DND-41 (cell line): ENCODE measurements at regions not wholly inside any gene's neighbourhood (a gene's known extent, or its start where the extent isn't known, plus 50 kb on each side); places are given as distances from the start of the nearest gene placed in this dataset.

Source experiments
- EZH2 ChIP-seq: IDR thresholded peaks from 3 replicates; pipeline ENCODE4 v1.6.1; 2012; ENCODE audit warnings: borderline replicate concordance, low read depth, mild to moderate bottlenecking, moderate library complexity, low read length, inconsistent platforms; ENCODE audit not compliant: severe bottlenecking
- TF ChIP-seq, protein P1 (sequence below): IDR thresholded peaks from 2 replicates; pipeline ENCODE4 v1.5.1; 2012; ENCODE audit warnings: borderline replicate concordance, low read length, moderate library complexity, mild to moderate bottlenecking; ENCODE audit not compliant: poor library complexity, severe bottlenecking; ENCODE audit errors: extremely low read depth

DNA sequence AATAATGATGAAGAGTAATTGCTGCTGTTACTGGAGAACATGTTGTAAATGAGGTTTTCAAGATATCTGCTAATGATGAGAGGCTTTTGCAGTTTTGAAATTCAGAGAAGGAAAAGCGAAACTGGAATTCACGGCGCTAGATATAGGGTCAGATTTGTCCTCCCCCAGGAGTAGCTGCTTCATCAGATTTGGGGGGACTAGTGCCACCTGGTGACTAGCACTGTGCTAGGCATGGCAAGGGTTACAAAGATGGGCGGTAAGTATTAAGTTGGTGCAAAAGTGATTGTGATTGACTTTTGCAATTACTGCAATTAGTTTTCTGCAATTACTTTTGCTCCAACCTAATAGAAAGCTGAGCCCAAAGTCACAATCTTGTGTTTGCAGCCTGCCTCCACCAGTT, 879.9 kb upstream of the TENM4 start:
- TF ChIP-seq EZH2, result no peak
- TF ChIP-seq, protein P1, sequence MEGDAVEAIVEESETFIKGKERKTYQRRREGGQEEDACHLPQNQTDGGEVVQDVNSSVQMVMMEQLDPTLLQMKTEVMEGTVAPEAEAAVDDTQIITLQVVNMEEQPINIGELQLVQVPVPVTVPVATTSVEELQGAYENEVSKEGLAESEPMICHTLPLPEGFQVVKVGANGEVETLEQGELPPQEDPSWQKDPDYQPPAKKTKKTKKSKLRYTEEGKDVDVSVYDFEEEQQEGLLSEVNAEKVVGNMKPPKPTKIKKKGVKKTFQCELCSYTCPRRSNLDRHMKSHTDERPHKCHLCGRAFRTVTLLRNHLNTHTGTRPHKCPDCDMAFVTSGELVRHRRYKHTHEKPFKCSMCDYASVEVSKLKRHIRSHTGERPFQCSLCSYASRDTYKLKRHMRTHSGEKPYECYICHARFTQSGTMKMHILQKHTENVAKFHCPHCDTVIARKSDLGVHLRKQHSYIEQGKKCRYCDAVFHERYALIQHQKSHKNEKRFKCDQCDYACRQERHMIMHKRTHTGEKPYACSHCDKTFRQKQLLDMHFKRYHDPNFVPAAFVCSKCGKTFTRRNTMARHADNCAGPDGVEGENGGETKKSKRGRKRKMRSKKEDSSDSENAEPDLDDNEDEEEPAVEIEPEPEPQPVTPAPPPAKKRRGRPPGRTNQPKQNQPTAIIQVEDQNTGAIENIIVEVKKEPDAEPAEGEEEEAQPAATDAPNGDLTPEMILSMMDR, result peak; percentile 43
